Naive thymus-derived CD4-positive, alpha-beta T cell (primary cell): ENCODE measurements at regions not wholly inside any gene's neighbourhood (a gene's known extent, or its start where the extent isn't known, plus 50 kb on each side); places are given as distances from the start of the nearest gene placed in this dataset.
A peak's percentile ranks its signal among the peaks of the same experiment; 100 is the strongest.
"Not testable (repeated sequence)": the region's sequence is repeated elsewhere in the genome, so short reads cannot be mapped to it uniquely, and the experiment has no call there.

Experiments used
- ATAC-seq: fragments of 150-1000 bp; cut with Tn5 transposase; 2 replicates; pipeline ENCODE4 v1.10.0; 2021; ENCODE audit warnings: mild to moderate bottlenecking, moderate library complexity
- CTCF ChIA-PET: fragments of 350-600 bp; sonication (Branson Sonifier 250); formaldehyde crosslinking; loops from one replicate; lab custom pipeline; 2021; ENCODE audit warnings: antibody characterized with exemption; lab: Charles Lee
- POLR2A ChIA-PET: fragments of 350-600 bp; sonication (Branson Sonifier 250); formaldehyde crosslinking; loops from one replicate; lab custom pipeline; 2021; ENCODE audit warnings: antibody characterized with exemption, inconsistent platforms; lab: Charles Lee
- DNase-seq, 9 donors: peaks; one replicate each; pipeline versions ENCODE4 v3.0.0 to v3.0.0-alpha.2; 2020 to 2022; ENCODE audit warnings: mixed read lengths in 1 of 9
- H3K27ac ChIP-seq: one replicate; pipeline ENCODE4 v1.7.0; 2013; ENCODE audit warnings: mild to moderate bottlenecking, low read depth, low read length, moderate library complexity
- H3K27me3 ChIP-seq, 2 donors: one replicate each; pipeline ENCODE4 v1.7.0; 2013; ENCODE audit warnings: low read length in 2 of 2, mild to moderate bottlenecking in 2 of 2, moderate library complexity in 2 of 2; ENCODE audit not compliant: control insufficient read depth in 2 of 2, insufficient read depth in 2 of 2
- H3K36me3 ChIP-seq, 3 experiments: 1 replicate in 2 of 3; 2 replicates in 1 of 3; pipeline ENCODE4 v1.7.0; 2013; ENCODE audit warnings: low read length in 3 of 3, mild to moderate bottlenecking in 3 of 3, moderate library complexity in 1 of 3; ENCODE audit not compliant: insufficient read depth in 3 of 3, control insufficient read depth in 2 of 3
- H3K4me1 ChIP-seq, 2 donors: one replicate each; pipeline ENCODE4 v1.7.0; 2013; ENCODE audit warnings: low read length in 2 of 2, mild to moderate bottlenecking in 2 of 2, moderate library complexity in 1 of 2; ENCODE audit not compliant: control insufficient read depth in 2 of 2, insufficient read depth in 2 of 2
- H3K4me3 ChIP-seq: 2 replicates; pipeline ENCODE4 v1.7.0; 2013; ENCODE audit warnings: mild to moderate bottlenecking, low read length
- H3K9me3 ChIP-seq, 3 experiments: 1 replicate in 2 of 3; 2 replicates in 1 of 3; pipeline ENCODE4 v1.7.0; 2013; ENCODE audit warnings: low read length in 3 of 3; ENCODE audit not compliant: control insufficient read depth in 2 of 3
- H3K27ac Mint-ChIP-seq, 9 donors: one replicate each; pipeline ENCODE4 v1.8.0; 2020 to 2022; ENCODE audit warnings: mixed read lengths in 9 of 9, mild to moderate bottlenecking in 8 of 9, moderate library complexity in 5 of 9, inconsistent platforms in 2 of 9
- H3K27me3 Mint-ChIP-seq, 5 donors: one replicate each; pipeline ENCODE4 v1.8.0; 2021 to 2022; ENCODE audit warnings: mixed read lengths in 5 of 5, mild to moderate bottlenecking in 1 of 5
- H3K36me3 Mint-ChIP-seq, 5 donors: one replicate each; pipeline ENCODE4 v1.8.0; 2020 to 2022; ENCODE audit warnings: mixed read lengths in 5 of 5, mild to moderate bottlenecking in 3 of 5, inconsistent platforms in 1 of 5
- H3K4me1 Mint-ChIP-seq, 7 donors: one replicate each; pipeline ENCODE4 v1.8.0; 2020 to 2022; ENCODE audit warnings: mixed read lengths in 7 of 7, mild to moderate bottlenecking in 3 of 7, inconsistent platforms in 1 of 7
- H3K4me3 Mint-ChIP-seq, 10 donors: one replicate each; pipeline ENCODE4 v1.8.0; 2020 to 2022; ENCODE audit warnings: mild to moderate bottlenecking in 10 of 10, mixed read lengths in 10 of 10, moderate library complexity in 6 of 10, inconsistent platforms in 2 of 10
- H3K9me3 Mint-ChIP-seq, 11 donors: one replicate each; pipeline ENCODE4 v1.8.0; 2020 to 2022; ENCODE audit warnings: mixed read lengths in 11 of 11, mild to moderate bottlenecking in 4 of 11, inconsistent platforms in 1 of 11, moderate library complexity in 1 of 11
- intact Hi-C, 2 donors: fragments of 100-400 bp; cut with micrococcal nuclease; formaldehyde crosslinking; loops; one replicate each; pipeline ENCODE4 v1.15.1; 2023

- intact Hi-C loops = no loop called here
- Mint-ChIP-seq H3K4me1 (peaks cover 0 to 4% (median 0%) of the 10 kb centered on the region in 7 donors), H3K4me3 (no peak overlapping the region), H3K9me3 (peaks cover 0 to 16% (median 4%) of the 10 kb centered on the region in 11 donors), H3K27me3 (peaks cover 0 to 21% (median 4%) of the 10 kb centered on the region in 5 donors), H3K27ac (no peak overlapping the region), H3K36me3 (no peaks in the 10 kb centered on the region)
- Histone ChIP-seq H3K27ac (no peak overlapping the region), H3K9me3 (no peaks in the 10 kb centered on the region), H3K36me3 (no peaks in the 10 kb centered on the region), H3K4me3 (no peak overlapping the region), H3K27me3 (no peaks in the 10 kb centered on the region), H3K4me1 (no peaks in the 10 kb centered on the region)
- CTCF ChIA-PET = no interaction called here
- no peak for ATAC-seq
- no peak for DNase-seq
- POLR2A ChIA-PET = no interaction called here
Observed at GRCh38 chr11:116033931-116034553, 529.8 kb upstream of the CADM1 start.

- H3K27ac ChIP-seq = no peak overlapping the region
- intact Hi-C loops = no loop called here
- no peak overlapping the region for H3K4me3 Mint-ChIP-seq
- POLR2A ChIA-PET = no interaction called here
- H3K36me3 Mint-ChIP-seq = no peaks in the 10 kb centered on the region
- CTCF ChIA-PET = no interaction called here
- no peaks in the 10 kb centered on the region for H3K36me3 ChIP-seq
- H3K27me3 Mint-ChIP-seq = peaks cover 0 to 21% (median 4%) of the 10 kb centered on the region in 5 donors
- H3K4me3 ChIP-seq = no peak overlapping the region
- H3K9me3 ChIP-seq = no peaks in the 10 kb centered on the region
- H3K4me1 Mint-ChIP-seq = peaks cover 0 to 4% (median 0%) of the 10 kb centered on the region in 7 donors
- no peaks in the 10 kb centered on the region for H3K27me3 ChIP-seq
- ATAC-seq (no peak), DNase-seq (no peak)
- no peaks in the 10 kb centered on the region for H3K4me1 ChIP-seq
- H3K9me3 Mint-ChIP-seq = peaks cover 0 to 25% (median 4%) of the 10 kb centered on the region in 11 donors
- H3K27ac Mint-ChIP-seq = no peak overlapping the region
Observed at GRCh38 chr11:116030697-116031331, 526.6 kb upstream of the CADM1 start.

GRCh38 chr11:116028506-116028905 lies 524.3 kb upstream of the CADM1 start:
- ATAC-seq, H3K4me1 ChIP-seq, CTCF ChIA-PET, H3K27ac Mint-ChIP-seq, H3K4me3 ChIP-seq, DNase-seq, H3K9me3 ChIP-seq, intact Hi-C loops, H3K4me1 Mint-ChIP-seq, H3K27me3 ChIP-seq, H3K27ac ChIP-seq, H3K36me3 ChIP-seq, POLR2A ChIA-PET, H3K36me3 Mint-ChIP-seq, H3K4me3 Mint-ChIP-seq: not testable (repeated sequence)
- H3K27me3 Mint-ChIP-seq = peaks cover 0 to 25% (median 8%) of the 10 kb centered on the region in 5 donors
- peaks cover 0 to 26% (median 5%) of the 10 kb centered on the region in 11 donors for H3K9me3 Mint-ChIP-seq

- Histone ChIP-seq H3K9me3 (no peaks in the 10 kb centered on the region), H3K27ac (no peak overlapping the region), H3K27me3 (no peaks in the 10 kb centered on the region), H3K36me3 (no peaks in the 10 kb centered on the region), H3K4me1 (no peaks in the 10 kb centered on the region), H3K4me3 (no peak overlapping the region)
- Mint-ChIP-seq H3K27me3 (peaks cover 0 to 9% (median 2%) of the 10 kb centered on the region in 5 donors), H3K36me3 (no peaks in the 10 kb centered on the region), H3K9me3 (peaks cover 0 to 15% (median 2%) of the 10 kb centered on the region in 11 donors), H3K4me1 (no peaks in the 10 kb centered on the region), H3K4me3 (no peak overlapping the region), H3K27ac (no peak overlapping the region)
- ATAC-seq (no peak), DNase-seq (no peak)
- POLR2A ChIA-PET = no interaction called here
- CTCF ChIA-PET = no interaction called here
- intact Hi-C loops = no loop called here
Observed at GRCh38 chr11:115999437-115999836, 495.2 kb upstream of the CADM1 start.

GRCh38 chr11:115996808-115997188 lies 492.6 kb upstream of the CADM1 start:
- ATAC-seq = peak; percentile 38
- no peak overlapping the region for H3K4me3 Mint-ChIP-seq
- H3K27ac Mint-ChIP-seq = no peak overlapping the region
- intact Hi-C loops = no loop called here
- H3K4me1 ChIP-seq = no peaks in the 10 kb centered on the region
- H3K36me3 ChIP-seq = no peaks in the 10 kb centered on the region
- ChIA-PET POLR2A (no interaction called here), CTCF (no interaction called here)
- no peaks in the 10 kb centered on the region for H3K9me3 ChIP-seq
- no peaks in the 10 kb centered on the region for H3K4me1 Mint-ChIP-seq
- no peaks in the 10 kb centered on the region for H3K27me3 ChIP-seq
- H3K9me3 Mint-ChIP-seq = peaks cover 0 to 15% (median 3%) of the 10 kb centered on the region in 11 donors
- no peak overlapping the region for H3K27ac ChIP-seq
- no peak for DNase-seq
- peaks cover 0 to 13% (median 6%) of the 10 kb centered on the region in 5 donors for H3K27me3 Mint-ChIP-seq
- no peak overlapping the region for H3K4me3 ChIP-seq
- H3K36me3 Mint-ChIP-seq = no peaks in the 10 kb centered on the region

- no peak for ATAC-seq
- Mint-ChIP-seq H3K4me3 (no peak overlapping the region), H3K4me1 (no peaks in the 10 kb centered on the region), H3K36me3 (no peaks in the 10 kb centered on the region), H3K27ac (no peak overlapping the region), H3K9me3 (peaks cover 0 to 15% (median 4%) of the 10 kb centered on the region in 11 donors), H3K27me3 (peaks cover 0 to 13% (median 6%) of the 10 kb centered on the region in 5 donors)
- H3K27me3 ChIP-seq = no peaks in the 10 kb centered on the region
- H3K9me3 ChIP-seq = no peaks in the 10 kb centered on the region
- H3K4me1 ChIP-seq = no peaks in the 10 kb centered on the region
- intact Hi-C loops = no loop called here
- ChIA-PET CTCF (no interaction called here), POLR2A (no interaction called here)
- DNase-seq = no peak
- no peaks in the 10 kb centered on the region for H3K36me3 ChIP-seq
- no peak overlapping the region for H3K4me3 ChIP-seq
- H3K27ac ChIP-seq = no peak overlapping the region
Observed at GRCh38 chr11:115996125-115996807, 492.1 kb upstream of the CADM1 start.
